PC-9 (cell line): ENCODE measurements at regions not wholly inside any gene's neighbourhood (a gene's known extent, or its start where the extent isn't known, plus 50 kb on each side); places are given as distances from the start of the nearest gene placed in this dataset.

Experiments
- BruUV-seq: library from RNA; stranded (reverse); fragments of 400-500 nt; replicated peaks from 2 replicates; lab custom pipeline; 2021; lab: Mats Ljungman, UMichigan
- CTCF ChIA-PET: fragments of 300-600 bp; sonication (Branson Sonifier 250); formaldehyde crosslinking; loops from one replicate; lab custom pipeline; 2022; ENCODE audit warnings: antibody characterized with exemption; lab: Charles Lee
- POLR2A ChIA-PET: fragments of 300-600 bp; sonication (Branson Sonifier 250); formaldehyde crosslinking; loops from one replicate; lab custom pipeline; 2022; ENCODE audit warnings: antibody characterized with exemption; ENCODE audit not compliant: unreplicated experiment; lab: Charles Lee
- DNase-seq, 2 experiments: peaks; one replicate each; pipeline versions ENCODE4 v3.0.0 to v3.0.0-alpha.2; 2015 to 2022; ENCODE audit warnings: mixed read lengths in 1 of 2
- H2AFZ ChIP-seq: fragments of 200-600 bp; sonication (generic); 2 replicates; pipeline ENCODE4 v1.8.1; 2017; ENCODE audit warnings: antibody characterized with exemption
- H3F3A ChIP-seq: fragments of 200-600 bp; sonication (generic); 2 replicates; pipeline ENCODE4 v1.8.1; 2017; ENCODE audit warnings: antibody characterized with exemption, mild to moderate bottlenecking, low read depth; ENCODE audit not compliant: insufficient read depth
- H3K27ac ChIP-seq: fragments of 200-600 bp; sonication (generic); 2 replicates; pipeline ENCODE4 v1.6.1; 2016; ENCODE audit warnings: mixed run types
- H3K27me3 ChIP-seq: fragments of 200-600 bp; sonication (generic); 2 replicates; pipeline ENCODE4 v1.6.1; 2016; ENCODE audit warnings: low read depth, mixed run types; ENCODE audit not compliant: insufficient read depth
- H3K36me3 ChIP-seq: fragments of 200-600 bp; sonication (generic); 2 replicates; pipeline ENCODE4 v1.6.1; 2016; ENCODE audit warnings: low read depth, mixed run types
- H3K4me1 ChIP-seq: fragments of 200-600 bp; sonication (generic); replicated peaks from 2 replicates; pipeline ENCODE4 v1.6.1; 2016; ENCODE audit warnings: mixed run types; ENCODE audit not compliant: insufficient read depth
- H3K4me2 ChIP-seq: fragments of 200-600 bp; sonication (generic); 2 replicates; pipeline ENCODE4 v1.6.1; 2017; ENCODE audit warnings: mixed run types
- H3K4me3 ChIP-seq: fragments of 200-600 bp; sonication (generic); 2 replicates; pipeline ENCODE4 v1.6.1; 2016; ENCODE audit warnings: mixed run types
- H3K79me2 ChIP-seq: fragments of 200-600 bp; sonication (generic); 2 replicates; pipeline ENCODE4 v1.6.1; 2017; ENCODE audit warnings: low read depth, mixed run types
- H3K9me2 ChIP-seq: fragments of 200-600 bp; sonication (generic); 2 replicates; pipeline ENCODE4 v1.8.1; 2017; ENCODE audit warnings: mild to moderate bottlenecking; ENCODE audit not compliant: insufficient read depth
- H3K9me3 ChIP-seq: fragments of 200-600 bp; sonication (generic); 2 replicates; pipeline ENCODE4 v1.8.1; 2016; ENCODE audit warnings: low read depth; ENCODE audit not compliant: insufficient read depth
- H4K20me1 ChIP-seq: fragments of 200-600 bp; sonication (generic); 2 replicates; pipeline ENCODE4 v1.8.1; 2017; ENCODE audit not compliant: insufficient read depth
- EZH2 ChIP-seq: fragments of 200-600 bp; sonication (generic); IDR thresholded peaks from 2 replicates; pipeline ENCODE4 v1.8.0; 2017; ENCODE audit warnings: antibody characterized with exemption, low read depth
- intact Hi-C: fragments of 100-400 bp; cut with micrococcal nuclease; formaldehyde crosslinking; loops from one replicate; pipeline ENCODE4 v1.10.0; 2022; ENCODE audit not compliant: unreplicated experiment
- TF ChIP-seq, protein P1 (sequence below): fragments of 200-600 bp; sonication (generic); conservative IDR thresholded peaks from 2 replicates; pipeline ENCODE4 v1.6.1; 2017; ENCODE audit warnings: mixed run types, antibody characterized with exemption, mild to moderate bottlenecking, moderate library complexity

DNA sequence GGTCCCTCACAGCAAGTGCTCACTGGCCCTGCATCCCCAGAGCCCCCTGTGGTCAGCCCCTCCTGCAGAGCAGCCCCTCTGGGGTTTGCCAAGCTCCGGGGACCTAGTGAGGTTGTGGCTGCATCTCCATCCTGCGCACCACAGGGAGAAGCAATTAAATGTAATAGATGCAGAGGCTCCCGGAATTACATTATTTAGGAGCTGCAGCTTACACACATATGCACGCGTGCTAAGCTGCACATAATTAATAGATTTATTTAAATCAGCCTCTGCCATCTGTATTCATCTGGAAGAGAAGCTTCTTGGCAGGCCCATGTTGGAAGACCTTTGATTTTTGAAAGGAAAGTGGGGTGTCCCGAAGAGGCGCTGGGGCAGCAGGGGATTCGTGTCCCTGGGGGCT, 1271.5 kb downstream of the BRD1 start:
- Histone ChIP-seq H2AFZ (no peak overlapping the region), H3K36me3 (no peaks in the 10 kb centered on the region), H3K9me3 (no peaks in the 10 kb centered on the region), H3F3A (no peaks in the 10 kb centered on the region), H4K20me1 (no peaks in the 10 kb centered on the region), H3K27ac (no peak overlapping the region), H3K27me3 (peaks cover 98% of the 10 kb centered on the region), H3K4me2 (no peak overlapping the region), H3K9me2 (no peaks in the 10 kb centered on the region), H3K4me1 (no peaks in the 10 kb centered on the region), H3K79me2 (no peaks in the 10 kb centered on the region), H3K4me3 (no peak overlapping the region)
- ChIA-PET POLR2A (no interaction called here), CTCF (no interaction called here)
- TF ChIP-seq EZH2, result no peak
- TF ChIP-seq, protein P1, sequence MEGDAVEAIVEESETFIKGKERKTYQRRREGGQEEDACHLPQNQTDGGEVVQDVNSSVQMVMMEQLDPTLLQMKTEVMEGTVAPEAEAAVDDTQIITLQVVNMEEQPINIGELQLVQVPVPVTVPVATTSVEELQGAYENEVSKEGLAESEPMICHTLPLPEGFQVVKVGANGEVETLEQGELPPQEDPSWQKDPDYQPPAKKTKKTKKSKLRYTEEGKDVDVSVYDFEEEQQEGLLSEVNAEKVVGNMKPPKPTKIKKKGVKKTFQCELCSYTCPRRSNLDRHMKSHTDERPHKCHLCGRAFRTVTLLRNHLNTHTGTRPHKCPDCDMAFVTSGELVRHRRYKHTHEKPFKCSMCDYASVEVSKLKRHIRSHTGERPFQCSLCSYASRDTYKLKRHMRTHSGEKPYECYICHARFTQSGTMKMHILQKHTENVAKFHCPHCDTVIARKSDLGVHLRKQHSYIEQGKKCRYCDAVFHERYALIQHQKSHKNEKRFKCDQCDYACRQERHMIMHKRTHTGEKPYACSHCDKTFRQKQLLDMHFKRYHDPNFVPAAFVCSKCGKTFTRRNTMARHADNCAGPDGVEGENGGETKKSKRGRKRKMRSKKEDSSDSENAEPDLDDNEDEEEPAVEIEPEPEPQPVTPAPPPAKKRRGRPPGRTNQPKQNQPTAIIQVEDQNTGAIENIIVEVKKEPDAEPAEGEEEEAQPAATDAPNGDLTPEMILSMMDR, result no peak
- intact Hi-C loops, result no loop called here
- no peak for DNase-seq
- no TSS peak for BruUV-seq

DNA sequence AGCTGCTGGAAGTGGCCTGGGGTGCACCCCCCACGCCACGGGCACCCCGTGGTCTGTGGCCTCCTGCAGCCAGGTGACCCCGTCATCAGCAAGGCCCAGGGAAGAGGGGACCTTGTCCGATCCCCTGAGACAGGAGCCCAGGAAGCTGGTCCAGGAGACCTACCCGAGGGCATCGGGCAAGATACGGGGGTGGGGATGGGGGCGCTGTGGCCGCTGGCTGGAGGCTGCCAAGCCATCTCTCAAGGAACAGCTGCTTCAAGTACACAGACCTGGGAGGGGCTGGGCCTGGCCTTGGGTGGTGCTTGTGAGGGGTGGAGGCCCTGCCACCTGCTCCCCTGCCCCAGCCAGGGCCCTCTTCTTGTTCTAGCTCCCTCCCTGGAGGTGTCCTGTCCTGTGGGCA, 1272.1 kb downstream of the BRD1 start:
- H2AFZ ChIP-seq, result no peak overlapping the region
- intact Hi-C loops, result no loop called here
- H3K79me2 ChIP-seq, result no peaks in the 10 kb centered on the region
- TF ChIP-seq, protein P1, result no peak
- TF ChIP-seq EZH2, result no peak
- no peaks in the 10 kb centered on the region for H4K20me1 ChIP-seq
- DNase-seq, result no peak
- CTCF ChIA-PET, result no interaction called here
- H3K27ac ChIP-seq, result no peak overlapping the region
- H3K36me3 ChIP-seq, result no peaks in the 10 kb centered on the region
- no peak overlapping the region for H3K4me2 ChIP-seq
- no peak overlapping the region for H3K4me3 ChIP-seq
- H3F3A ChIP-seq, result no peaks in the 10 kb centered on the region
- no peaks in the 10 kb centered on the region for H3K9me2 ChIP-seq
- no peaks in the 10 kb centered on the region for H3K4me1 ChIP-seq
- H3K27me3 ChIP-seq, result peaks cover 98% of the 10 kb centered on the region
- BruUV-seq, result no TSS peak
- H3K9me3 ChIP-seq, result no peaks in the 10 kb centered on the region
- POLR2A ChIA-PET, result no interaction called here

DNA sequence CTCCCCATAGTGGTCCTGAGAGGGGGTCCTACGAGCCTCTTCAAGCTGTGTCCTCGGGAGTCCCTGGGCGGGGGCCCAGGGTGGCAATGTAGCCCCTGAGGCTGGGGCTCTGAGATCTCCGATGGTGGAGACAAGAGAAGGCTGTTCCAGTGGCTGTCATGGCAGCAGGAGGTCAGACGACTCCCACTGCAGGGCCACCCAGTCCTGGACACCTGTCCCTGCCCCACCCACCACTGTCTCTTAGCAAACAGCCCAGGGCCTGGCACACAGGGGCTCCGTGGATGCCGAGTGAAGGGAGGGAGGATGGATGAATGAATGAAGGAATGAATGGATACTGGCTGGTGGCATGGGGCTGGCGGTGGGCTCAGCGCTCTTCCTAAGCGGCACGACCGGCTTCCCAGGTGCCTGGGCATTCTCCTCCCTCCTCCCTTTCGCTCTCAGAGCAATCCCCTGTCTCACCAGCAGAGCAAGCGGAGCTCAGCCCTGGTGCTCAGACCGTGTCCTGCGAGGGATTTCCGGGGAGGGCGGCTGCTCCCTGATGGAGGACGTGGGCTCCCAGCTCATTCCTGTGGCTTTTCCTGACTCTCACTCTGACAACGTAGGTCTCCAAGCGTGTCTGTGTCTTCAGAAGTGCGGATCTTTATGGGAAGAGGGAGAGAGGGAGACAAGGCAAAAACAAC, 1272.6 kb downstream of the BRD1 start:
- TF ChIP-seq, protein P1, result no peak
- TF ChIP-seq EZH2, result no peak
- Histone ChIP-seq H3K27ac (no peak overlapping the region), H3K27me3 (peaks cover 100% of the 10 kb centered on the region), H2AFZ (no peak overlapping the region), H3K79me2 (no peaks in the 10 kb centered on the region), H3K4me1 (no peaks in the 10 kb centered on the region), H3F3A (no peaks in the 10 kb centered on the region), H3K9me2 (no peaks in the 10 kb centered on the region), H3K36me3 (no peaks in the 10 kb centered on the region), H3K9me3 (no peaks in the 10 kb centered on the region), H3K4me2 (no peak overlapping the region), H3K4me3 (no peak overlapping the region), H4K20me1 (no peaks in the 10 kb centered on the region)
- POLR2A ChIA-PET, result no interaction called here
- CTCF ChIA-PET, result no interaction called here
- intact Hi-C loops, result no loop called here
- BruUV-seq, result no TSS peak
- no peak for DNase-seq
